Body of pancreas (tissue), 4 donors: ENCODE measurements at regions not wholly inside any gene's neighbourhood (a gene's known extent, or its start where the extent isn't known, plus 50 kb on each side); places are given as distances from the start of the nearest gene placed in this dataset.

Experiments used
- POLR2A ChIP-seq, 3 donors: fragments of 450-650 bp; IDR thresholded peaks; one replicate each; pipeline ENCODE4 v1.6.1; 2016; ENCODE audit warnings: antibody characterized with exemption in 3 of 3, mild to moderate bottlenecking in 2 of 3
- TF ChIP-seq, protein P1 (sequence below), 7 experiments: fragments of 450-650 bp in 4 of 7; fragments of 200-600 bp in 3 of 7; sonication (generic) in 3 of 7; IDR thresholded peaks; one replicate each; pipeline ENCODE4 v1.5.1; 2016 to 2019; ENCODE audit warnings: antibody characterized with exemption in 7 of 7

DNA sequence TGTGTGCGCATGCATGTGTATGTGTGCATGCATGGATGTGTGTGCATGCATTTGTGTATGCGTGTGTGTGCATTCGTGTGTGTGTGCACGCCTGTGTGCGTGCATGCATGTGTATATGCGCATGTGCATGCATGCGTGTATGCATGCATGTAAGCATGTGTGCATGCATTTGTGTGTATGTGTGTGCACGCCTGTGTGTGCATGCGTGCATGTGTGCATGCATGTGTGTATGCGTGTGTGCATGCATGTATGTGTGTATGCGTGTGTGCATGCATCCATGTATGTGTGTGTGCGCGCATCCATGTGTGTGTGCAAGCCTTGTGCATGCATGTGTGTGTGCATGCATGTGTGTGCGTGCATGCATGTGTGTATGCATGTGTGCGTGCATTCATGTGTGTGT, 276.8 kb downstream of the PBX3 start:
- no peak for TF ChIP-seq POLR2A (IDR thresholded peaks at IDR 0.05)
- TF ChIP-seq, protein P1, sequence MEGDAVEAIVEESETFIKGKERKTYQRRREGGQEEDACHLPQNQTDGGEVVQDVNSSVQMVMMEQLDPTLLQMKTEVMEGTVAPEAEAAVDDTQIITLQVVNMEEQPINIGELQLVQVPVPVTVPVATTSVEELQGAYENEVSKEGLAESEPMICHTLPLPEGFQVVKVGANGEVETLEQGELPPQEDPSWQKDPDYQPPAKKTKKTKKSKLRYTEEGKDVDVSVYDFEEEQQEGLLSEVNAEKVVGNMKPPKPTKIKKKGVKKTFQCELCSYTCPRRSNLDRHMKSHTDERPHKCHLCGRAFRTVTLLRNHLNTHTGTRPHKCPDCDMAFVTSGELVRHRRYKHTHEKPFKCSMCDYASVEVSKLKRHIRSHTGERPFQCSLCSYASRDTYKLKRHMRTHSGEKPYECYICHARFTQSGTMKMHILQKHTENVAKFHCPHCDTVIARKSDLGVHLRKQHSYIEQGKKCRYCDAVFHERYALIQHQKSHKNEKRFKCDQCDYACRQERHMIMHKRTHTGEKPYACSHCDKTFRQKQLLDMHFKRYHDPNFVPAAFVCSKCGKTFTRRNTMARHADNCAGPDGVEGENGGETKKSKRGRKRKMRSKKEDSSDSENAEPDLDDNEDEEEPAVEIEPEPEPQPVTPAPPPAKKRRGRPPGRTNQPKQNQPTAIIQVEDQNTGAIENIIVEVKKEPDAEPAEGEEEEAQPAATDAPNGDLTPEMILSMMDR (IDR thresholded peaks at IDR 0.05): no peak
